GM19452 (cell line): ENCODE measurements at regions not wholly inside any gene's neighbourhood (a gene's known extent, or its start where the extent isn't known, plus 50 kb on each side); places are given as distances from the start of the nearest gene placed in this dataset.
"Not testable (repeated sequence)": the region's sequence is repeated elsewhere in the genome, so short reads cannot be mapped to it uniquely, and the experiment has no call there.

ENCODE experiments used
- ATAC-seq: cut with Tn5 transposase; IDR thresholded peaks from one replicate; pipeline ENCODE4 v1.9.1; 2021; ENCODE audit not compliant: unreplicated experiment

GRCh38 chr5:68116408-68116807 is 99.1 kb upstream of the PIK3R1 start:
- no peak for ATAC-seq

GRCh38 chr5:68115584-68115983 is 100.0 kb upstream of the PIK3R1 start:
- no peak for ATAC-seq

- ATAC-seq, result no peak
These were observed 101.0 kb upstream of the PIK3R1 start for GRCh38 chr5:68114378-68115040.

GRCh38 chr5:68112658-68113057 is 102.9 kb upstream of the PIK3R1 start:
- no peak for ATAC-seq

- no peak for ATAC-seq
These were observed 104.7 kb upstream of the PIK3R1 start for GRCh38 chr5:68110894-68111293.

- no peak for ATAC-seq
These were observed 105.3 kb upstream of the PIK3R1 start for GRCh38 chr5:68110264-68110663.

- ATAC-seq, result not testable (repeated sequence)
These were observed 111.3 kb upstream of the PIK3R1 start for GRCh38 chr5:68104217-68104616.

- not testable (repeated sequence) for ATAC-seq
These were observed 112.3 kb upstream of the PIK3R1 start for GRCh38 chr5:68103297-68103696.

GRCh38 chr5:68099327-68099726 is 116.2 kb upstream of the PIK3R1 start:
- ATAC-seq, result no peak

- ATAC-seq, result no peak
These were observed 121.9 kb upstream of the PIK3R1 start for GRCh38 chr5:68093455-68094159.

GRCh38 chr5:68088302-68088701 is 127.3 kb upstream of the PIK3R1 start:
- no peak for ATAC-seq

- no peak for ATAC-seq
These were observed 127.7 kb upstream of the PIK3R1 start for GRCh38 chr5:68087866-68088265.

- ATAC-seq, result no peak
These were observed 128.7 kb upstream of the PIK3R1 start for GRCh38 chr5:68086857-68087256.

GRCh38 chr5:68086439-68086838 is 129.1 kb upstream of the PIK3R1 start:
- ATAC-seq, result no peak

- ATAC-seq, result no peak
These were observed 131.2 kb upstream of the PIK3R1 start for GRCh38 chr5:68084396-68084795.

GRCh38 chr5:68080282-68081050 is 135.1 kb upstream of the PIK3R1 start:
- no peak for ATAC-seq

- ATAC-seq, result no peak
These were observed 138.1 kb upstream of the PIK3R1 start for GRCh38 chr5:68077349-68077894.

GRCh38 chr5:68074633-68075032 is 140.9 kb upstream of the PIK3R1 start:
- no peak for ATAC-seq

- ATAC-seq, result no peak
These were observed 141.4 kb upstream of the PIK3R1 start for GRCh38 chr5:68074048-68074632.

- no peak for ATAC-seq
These were observed 143.8 kb upstream of the PIK3R1 start for GRCh38 chr5:68071736-68072135.

- no peak for ATAC-seq
These were observed 144.3 kb upstream of the PIK3R1 start for GRCh38 chr5:68071282-68071632.
